C1 segment of cervical spinal cord (tissue), 14 donors: ENCODE measurements at regions not wholly inside any gene's neighbourhood (a gene's known extent, or its start where the extent isn't known, plus 50 kb on each side); places are given as distances from the start of the nearest gene placed in this dataset.

Experiments
- DNase-seq, 14 donors: peaks; one replicate each; lab custom pipeline; 2025; lab: John Stamatoyannopoulos, UW

DNA sequence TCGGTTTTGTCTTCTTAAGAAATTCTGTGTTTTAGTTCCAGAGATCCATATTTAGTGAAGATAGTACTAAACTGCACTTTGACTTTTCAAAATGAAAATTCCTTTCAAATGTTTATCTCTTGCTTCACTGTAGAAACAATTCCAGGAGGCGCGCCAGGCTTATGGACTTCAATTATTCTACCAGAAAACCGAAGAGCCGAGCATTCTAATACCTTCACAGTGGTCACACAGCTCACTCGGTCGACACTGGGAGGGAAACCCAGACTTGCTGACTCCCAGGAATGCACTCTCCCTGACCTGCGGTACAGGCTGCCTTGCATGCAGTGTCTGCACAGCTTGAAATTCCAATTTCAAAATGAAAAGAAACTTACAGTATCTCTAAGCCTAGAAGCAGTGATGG, 119.9 kb upstream of the PIEZO2 start:
- no peak for DNase-seq

DNA sequence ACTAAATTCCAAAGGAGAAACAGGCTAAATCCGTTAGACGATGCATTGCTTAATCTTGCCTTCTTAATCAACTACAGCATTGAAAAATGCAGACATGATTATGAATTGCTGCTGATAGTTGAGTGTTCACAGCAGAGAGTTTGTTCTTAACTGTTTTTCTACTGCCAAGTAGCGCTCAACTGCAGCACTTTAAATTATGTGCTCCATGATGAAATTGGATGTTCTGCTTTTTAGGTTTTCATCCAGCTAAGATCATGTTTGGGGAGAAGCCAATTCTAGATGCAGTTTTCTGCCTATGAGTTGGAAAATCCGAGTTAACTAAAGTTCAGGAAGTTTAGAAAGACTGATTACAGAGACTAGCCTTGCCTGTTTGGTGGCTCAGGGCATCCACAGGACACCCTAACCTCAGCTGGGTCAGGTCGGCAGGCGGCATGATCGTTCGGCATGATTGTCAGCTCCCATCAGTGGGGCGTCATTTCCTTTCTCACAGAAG, 119.4 kb upstream of the PIEZO2 start:
- DNase-seq = no peak

DNA sequence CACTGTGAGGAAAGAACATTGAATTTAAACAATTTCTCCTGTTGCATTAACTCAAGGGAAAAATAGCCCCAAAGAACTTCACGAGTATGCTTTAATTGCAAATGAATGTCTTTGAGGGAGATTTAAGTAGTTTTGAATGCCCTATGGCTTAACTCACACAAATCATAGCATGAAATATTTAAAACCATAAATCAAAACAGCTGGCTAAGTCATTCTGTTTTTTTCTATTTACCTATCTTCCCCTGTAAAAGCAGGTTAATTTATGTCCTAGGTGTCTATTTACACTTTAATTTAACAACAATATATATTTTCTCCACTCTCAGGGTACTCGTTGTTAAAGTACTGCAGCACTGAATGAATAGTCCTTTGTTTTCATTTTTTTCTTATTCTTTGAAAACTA, 118.8 kb upstream of the PIEZO2 start:
- no peak for DNase-seq

DNA sequence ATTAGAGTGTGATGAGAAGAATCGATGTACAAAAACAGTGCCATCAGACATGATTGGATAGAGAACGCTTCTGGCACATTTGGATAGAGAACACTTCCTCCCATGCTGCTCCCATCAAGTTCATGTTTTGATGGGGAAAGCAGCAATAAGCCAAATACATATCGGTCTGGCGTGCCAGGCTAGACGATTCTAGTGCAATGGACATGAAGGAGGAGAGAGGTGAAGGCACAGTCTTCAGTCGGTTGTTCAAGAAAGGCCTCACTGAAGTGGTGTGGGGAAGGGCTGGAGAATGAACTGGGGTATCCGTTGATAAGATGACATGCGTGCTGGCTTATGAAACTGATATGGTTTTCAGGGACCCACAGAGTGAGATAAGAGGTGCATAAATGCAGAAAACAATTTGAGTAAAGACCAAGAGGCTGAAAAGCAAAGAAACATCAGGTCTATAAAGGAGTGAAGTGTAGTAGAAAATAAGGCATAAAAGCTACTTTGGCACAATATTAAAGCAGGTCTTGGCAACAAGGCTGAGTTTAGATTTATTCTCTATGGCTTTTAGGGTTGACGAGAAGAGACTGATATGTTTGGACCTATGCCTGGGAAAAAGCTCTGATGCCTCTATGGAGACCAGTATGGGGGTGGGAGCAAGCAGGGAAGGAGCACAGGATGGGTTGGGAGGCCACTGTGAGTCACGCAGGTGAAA, 117.6 kb upstream of the PIEZO2 start:
- no peak for DNase-seq

DNA sequence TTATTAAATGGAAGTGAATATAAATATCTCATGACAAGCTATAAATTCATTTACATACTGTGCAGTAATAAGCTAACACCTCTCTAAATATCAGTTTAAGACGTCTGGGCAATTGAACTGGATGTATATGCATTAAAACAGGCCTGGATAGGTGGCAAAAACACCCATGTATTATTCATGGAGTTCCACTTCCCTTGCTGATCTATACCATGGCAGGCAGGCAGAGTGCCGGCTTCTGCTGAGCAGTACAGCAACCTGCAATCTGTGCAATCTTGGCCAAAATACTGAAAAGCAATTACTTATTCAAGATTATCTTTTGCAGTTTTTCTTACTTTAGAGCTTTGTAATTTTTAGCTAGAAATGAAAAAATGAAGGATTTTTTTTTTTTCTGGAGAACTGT, 112.1 kb upstream of the PIEZO2 start:
- DNase-seq = no peak

DNA sequence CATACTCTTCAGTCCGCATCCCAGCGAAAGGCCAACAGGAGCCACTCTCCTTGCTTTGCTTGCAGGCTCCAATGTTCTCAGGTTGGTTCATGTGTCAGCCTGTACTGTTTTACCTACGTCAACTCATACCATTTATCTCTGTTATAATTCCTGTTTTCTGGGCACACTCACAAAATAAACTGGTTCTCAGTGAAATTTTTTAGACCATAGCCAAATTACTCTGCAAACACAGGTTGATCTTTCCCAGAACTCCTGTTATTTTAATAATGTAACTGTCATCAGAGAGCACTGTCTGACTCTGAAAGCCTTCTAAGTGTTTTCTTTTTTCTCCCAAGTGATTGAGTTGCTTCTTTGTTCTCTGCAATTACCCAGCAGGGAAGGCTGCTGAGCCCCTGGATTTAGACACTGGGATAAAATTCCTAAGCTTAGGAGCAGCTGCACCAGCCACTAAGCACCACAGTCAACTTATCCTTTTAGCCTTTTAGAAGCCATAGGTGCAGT, 111.6 kb upstream of the PIEZO2 start:
- DNase-seq = no peak

DNA sequence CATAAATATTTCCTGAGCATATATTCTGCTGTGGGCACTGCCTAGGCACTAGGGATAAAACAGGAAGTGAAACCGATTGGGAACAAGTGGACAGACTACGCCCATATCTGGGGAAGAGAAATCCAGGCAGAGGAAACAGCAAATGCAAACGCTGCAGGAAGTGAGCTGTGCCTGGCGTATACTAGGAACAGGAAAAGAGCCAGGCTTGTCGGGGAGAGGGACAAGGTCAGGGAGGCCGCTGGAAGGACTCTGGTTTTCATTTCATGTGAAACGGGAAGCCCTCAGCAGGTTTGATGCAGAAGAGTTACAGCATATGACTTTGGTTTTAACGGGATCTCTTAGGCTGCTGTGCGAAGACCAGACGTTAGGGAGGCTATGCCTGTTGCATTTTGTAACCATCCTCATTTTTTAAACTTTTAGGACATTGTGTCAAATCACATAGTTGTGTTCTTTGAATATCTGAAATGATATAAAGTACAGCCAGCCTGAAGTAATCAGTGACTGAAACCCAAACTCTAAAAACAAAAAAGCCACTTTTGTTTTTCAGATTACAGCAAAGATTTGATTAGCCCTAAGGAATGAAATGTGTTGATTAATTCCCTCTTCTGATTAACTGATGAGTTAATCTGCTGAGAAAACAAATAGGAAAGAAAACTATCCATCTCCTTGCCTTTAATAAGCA, 110.2 kb upstream of the PIEZO2 start:
- no peak for DNase-seq

DNA sequence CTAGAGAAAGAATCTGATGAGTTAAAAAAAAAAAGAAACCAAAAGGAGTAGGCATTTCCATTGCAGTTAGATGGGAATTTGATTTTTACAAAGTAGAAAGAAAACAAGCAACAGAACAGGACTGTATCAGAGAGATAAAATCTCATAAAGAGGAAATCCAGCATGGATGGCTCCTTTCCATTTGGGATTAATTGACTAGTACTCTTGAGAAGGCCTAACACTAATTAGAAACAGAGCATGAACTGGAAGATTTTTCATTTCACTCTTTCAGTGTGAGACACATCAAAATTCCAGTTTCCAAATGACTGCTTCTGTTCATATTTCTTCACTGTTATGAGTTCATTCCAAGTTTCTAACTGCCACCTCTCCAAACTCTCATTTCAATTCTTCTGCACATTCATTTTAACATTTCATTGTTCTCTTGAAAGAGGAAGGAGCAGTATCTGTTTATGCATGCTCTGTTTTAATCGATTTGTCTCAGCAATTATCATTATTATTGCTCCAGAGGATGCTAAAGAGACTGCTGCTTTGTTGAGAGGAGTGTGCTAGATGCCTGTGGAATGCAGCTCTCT, 108.8 kb upstream of the PIEZO2 start:
- DNase-seq = no peak

DNA sequence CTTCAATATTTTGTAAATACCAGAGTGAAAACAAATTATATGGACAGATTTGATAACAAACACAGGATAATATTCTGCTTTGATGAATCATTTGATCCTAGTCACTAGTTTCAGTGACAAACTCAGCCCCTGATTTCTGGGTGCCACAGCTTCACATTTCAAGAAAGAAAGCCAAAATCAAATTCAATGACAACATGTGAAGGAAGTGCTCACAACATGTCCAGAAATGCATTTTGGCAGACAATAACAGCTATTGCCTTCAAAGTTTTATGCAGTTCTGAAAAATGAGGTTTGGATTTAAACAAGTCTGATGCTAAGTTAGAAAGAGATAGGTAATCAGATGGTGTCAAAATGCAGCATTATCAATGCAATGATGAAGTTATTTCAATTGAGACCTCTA, 106.9 kb upstream of the PIEZO2 start:
- DNase-seq = no peak

DNA sequence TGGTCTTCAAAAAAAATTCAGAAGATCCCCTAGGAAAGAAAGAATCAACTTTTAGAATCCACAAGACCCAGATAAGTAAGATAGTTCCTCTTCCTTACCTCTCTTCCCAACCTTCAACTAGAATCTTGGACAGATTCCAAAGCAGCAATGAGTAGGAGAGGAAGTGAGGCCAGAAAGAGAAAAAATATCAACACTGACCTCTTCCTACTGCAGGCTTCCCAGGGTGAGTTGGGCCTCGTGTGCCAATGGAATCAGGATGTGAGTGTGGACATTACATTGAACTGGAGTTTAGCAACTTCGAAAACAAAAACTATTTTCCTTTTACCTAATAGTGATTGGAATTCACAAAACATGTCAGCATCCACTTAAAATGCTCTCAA, 102.5 kb upstream of the PIEZO2 start:
- no peak for DNase-seq

DNA sequence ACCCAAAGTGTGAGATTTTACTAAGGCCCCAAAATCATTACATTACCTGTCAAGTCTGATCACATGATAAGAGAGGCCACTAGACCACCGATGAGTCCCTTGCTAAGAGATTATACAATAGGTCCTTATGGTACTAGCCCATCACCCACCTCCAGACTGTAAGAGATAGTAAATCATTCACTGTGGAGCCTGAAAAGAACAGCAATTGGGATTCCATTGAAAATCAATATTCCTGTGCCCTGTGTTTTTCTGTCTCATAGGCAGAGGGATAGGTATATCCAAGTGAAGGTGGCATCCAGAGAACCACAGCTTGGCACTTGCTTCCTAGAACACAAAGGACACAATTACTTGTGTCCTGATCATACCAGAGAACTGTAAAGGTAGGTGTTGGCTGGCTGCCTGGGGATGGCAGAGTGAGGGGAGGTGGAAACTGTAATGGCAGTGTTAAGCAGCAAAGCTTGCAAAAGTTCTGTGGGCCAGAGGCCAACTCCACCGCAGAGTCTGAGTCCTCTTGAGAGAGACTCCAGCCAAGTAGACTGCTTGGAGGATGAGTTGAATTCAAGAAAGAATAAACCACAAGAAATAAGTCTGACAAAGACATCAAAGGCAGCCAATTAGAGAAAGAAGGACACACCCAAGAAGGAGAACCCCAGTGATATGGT, 102.0 kb upstream of the PIEZO2 start:
- no peak for DNase-seq

DNA sequence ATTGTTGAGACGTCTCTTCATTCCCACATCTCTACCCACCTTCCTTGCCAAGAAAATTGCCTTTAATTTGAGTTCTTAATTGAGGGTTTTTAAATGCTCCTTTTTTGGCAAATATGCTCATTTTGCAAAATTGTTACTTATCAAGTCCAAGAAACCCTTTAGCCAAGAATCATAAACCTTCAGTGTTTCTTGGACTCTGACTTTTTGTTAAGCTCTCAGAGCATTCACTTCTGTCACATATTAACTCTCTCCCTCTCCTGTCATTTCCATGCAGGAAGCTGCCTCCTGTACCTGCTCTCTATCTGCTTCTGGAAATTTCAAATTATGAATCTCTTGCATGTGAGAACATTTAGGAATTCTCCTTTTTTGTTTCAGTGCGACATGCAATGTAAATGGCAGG, 100.0 kb upstream of the PIEZO2 start:
- DNase-seq = no peak

DNA sequence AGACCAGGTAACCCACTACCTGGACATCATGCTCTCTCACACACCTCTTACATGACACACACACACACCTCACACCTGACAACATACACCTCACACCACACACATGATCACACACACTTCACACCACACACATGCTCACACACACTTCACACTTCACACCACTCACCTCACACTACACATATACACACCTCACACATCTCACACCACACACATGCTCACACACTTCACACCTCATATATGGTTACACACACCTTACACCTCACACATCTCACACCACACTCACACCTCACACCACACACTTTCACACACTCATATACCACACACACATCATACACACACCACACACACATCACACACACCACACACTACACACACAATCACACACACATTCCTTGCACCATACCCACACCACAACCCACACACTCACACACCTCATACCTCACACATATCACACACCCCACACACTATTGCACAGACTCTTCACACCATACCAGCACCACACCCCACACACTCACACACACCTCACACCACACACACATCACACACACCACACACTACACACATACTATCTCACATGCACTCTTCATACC, 98.1 kb upstream of the PIEZO2 start:
- DNase-seq = no peak

DNA sequence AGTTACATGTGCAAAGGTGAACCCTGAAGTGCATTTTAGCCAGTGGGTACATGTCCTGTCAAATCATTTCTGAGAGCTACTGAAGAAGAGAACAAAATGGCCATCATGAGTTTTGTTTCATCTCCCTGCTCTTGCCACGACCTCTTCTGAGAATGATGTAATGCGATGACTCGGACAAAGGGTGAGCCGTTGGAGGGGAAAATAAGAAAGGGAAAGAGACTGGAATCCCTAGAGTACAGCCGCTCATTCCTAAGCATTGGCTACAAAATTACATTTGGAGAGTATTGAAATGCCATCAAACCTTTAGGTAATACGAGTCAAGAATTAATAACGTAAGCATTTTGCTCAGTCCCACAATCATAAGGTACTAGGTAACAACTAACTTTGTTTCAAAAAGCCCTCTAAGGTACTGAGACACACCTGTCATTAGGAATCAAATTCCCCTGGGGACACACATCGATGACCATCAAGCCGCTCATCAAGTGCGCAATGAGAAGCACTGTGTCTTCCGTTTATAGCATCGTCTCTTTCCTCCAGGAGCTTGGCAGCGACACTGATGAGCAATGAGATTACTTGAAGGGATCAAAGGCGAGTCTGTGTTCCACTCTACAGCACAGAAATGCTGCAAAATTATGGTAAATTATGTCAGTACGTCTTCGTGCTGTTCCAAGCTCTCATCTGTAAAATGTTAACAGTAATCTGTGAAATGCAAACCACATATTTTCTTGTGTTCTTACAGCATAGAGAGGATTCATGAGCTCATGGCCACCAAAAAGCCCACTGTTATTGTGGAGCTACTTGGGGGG, 97.3 kb upstream of the PIEZO2 start:
- no peak for DNase-seq

DNA sequence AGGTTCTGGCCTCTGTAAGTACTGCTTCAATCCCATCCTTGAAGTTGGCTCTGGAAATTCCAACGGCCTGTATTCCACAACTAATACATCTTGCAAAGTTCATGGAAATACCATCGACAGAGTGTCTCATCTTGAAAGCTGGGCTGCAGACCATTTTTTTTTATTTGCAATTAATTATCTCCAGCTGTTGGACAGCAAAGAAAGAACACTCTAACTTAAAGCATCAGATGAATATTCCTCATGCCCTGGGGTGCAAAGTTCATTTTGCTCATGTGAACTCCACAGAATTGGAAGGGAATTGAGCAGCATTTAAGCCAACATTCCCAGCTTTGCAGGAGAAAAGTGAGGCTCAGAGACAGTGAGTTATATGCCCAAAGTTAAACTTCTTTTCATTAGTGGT, 96.5 kb upstream of the PIEZO2 start:
- no peak for DNase-seq

DNA sequence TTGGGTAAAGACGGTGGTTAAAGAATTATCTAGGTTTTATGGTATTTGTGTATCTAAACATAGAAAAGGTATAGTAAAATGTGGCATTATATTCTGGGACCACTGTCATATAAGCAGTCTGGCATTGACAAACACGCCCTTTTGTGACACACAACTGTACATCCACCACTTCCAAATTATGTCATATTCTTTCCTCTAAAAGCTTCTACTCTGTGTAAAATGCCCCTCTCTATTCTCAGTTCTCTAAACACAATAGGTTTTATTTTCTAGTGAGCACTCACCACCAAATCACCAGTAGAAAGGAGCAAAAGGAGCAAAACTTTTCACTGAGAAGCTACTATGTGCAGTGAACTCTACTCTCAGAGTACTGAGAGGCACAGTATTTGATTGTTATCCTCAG, 88.1 kb upstream of the PIEZO2 start:
- DNase-seq = no peak

DNA sequence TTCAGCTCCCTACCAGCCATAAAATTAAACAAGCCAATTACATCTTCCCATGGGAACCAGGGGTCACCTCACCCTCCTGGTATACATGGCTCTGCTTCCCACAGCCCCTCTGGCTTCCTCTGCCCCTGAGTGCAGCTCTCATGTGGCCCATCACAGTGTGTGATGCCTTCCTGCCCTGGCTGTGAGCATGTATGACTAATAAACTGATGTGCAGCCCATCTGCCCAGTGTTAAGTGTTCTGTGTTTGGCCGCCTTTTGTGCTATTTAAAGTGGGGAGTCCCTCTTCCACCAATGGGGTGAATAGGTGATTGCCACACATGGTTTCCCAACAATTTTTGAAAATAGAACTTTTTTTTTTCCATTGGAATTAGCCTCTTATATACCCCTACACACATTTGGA, 87.7 kb upstream of the PIEZO2 start:
- DNase-seq = no peak

DNA sequence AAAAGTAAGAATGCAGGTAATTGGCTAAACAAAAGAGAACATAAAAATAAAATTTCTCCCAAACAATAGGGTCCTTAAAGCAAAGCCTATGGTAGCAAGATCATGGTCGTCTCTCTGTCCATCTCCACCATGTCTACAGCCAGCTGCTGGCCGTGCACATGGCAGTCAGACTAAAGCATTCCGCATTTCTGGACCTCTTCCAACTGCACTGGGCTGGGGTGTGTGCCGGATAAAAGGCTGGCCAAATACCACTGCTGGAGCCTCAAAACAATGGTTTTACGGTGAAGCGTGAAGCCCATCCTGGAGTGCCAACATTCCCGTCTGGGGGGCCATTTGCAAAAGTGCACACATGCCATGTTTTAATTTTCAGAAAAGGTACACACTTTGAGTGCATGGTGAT, 74.8 kb upstream of the PIEZO2 start:
- DNase-seq = no peak

DNA sequence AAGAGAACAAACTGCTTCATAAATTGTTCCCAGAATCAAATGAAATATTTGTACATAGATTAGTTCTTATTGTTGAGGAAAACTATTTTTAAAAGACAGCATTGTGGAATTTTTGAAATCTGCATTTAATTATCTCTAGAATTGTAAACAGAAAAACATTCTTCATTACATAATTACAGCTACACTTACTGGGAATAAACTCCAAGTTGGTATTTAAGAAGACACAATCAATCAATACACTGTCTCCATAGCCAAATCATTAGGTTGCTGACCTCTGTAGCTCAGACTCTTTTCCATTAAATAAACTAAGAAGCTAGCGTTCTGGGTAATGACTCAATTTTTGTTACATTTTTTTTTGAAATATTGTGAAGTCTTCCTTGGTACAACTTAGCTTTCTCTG, 70.2 kb upstream of the PIEZO2 start:
- DNase-seq = no peak

DNA sequence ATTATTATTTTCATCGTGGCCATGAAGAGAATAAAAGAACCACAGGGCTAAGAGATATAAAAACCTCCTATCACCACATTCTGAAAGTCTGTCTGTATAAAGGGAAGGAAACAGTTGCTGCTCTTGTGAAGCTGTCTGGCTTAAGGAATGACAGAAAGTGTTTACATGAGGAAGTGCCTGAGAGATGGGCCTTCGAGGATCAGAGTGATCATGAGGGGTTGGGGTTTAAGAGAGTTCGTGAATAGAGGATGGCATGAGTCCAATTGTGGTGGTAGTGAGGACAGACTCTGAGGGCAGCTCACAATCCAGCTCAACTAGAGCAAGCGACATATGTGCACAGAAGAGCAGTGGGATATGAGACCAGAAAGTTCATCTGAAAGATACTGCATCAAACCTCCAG, 65.8 kb upstream of the PIEZO2 start:
- DNase-seq = peak in 1 of 14 donors; percentile 3

DNA sequence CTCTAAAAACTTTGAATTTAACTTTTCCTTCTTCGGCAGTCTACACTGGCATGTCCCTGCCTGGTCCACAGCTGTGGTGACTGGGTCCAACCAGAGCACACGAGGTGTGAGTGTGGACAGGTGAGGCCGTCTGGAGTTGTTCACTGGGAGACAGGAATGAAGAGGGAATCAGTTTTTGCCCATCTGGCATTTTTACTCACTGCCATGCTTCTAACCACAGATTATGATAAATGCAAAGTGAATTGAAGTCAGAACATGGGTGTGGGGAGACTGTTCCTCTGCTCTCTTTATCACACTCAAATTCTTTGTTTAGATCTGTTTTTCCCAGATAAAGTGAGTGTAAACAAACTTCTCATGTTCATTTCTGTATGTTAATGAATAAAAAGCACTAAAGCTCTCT, 54.7 kb upstream of the PIEZO2 start:
- DNase-seq = no peak
